ENCODE measurements at regions not wholly inside any gene's neighbourhood (a gene's known extent, or its start where the extent isn't known, plus 50 kb on each side); places are given as distances from the start of the nearest gene placed in this dataset.
"Not testable (repeated sequence)": the region's sequence is repeated elsewhere in the genome, so short reads cannot be mapped to it uniquely, and the experiment has no call there.

DNA sequence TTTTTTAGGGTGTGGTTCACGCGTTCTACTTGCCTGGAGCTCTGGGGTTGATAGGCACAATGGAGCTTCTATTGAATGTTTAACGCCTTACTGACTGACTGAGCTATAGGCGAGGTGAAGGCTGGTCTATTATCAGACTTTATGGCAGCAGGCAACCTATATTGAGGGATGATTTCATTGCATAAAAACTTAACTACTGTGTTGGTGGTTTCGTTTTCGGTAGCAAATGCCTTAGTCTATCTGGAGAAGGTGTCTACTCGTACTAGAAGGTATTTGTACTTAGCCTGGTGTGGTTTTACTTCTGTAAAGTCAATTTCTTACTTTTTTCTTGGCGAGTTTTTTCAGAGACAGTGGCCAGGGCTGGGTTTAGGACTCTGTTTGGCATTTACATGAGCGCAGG lies 162.0 kb upstream of the FRG2C start:
- not testable (repeated sequence) for TF ChIP-seq CTCF (conservative IDR thresholded peaks at IDR 0.05 in 1 of 2, IDR thresholded peaks at IDR 0.05 in 1 of 2; ENCODE audit: low read depth in 1 of 2, low read length in 2 of 2); EZH2 (IDR thresholded peaks at IDR 0.05; ENCODE audit: low read length, missing control alignments)

Data from fibroblast of lung (primary cell).